Activated CD8-positive, alpha-beta memory T cell treated with anti-CD3 and anti-CD28 coated beads for 48 hours (primary cell): ENCODE measurements at regions not wholly inside any gene's neighbourhood (a gene's known extent, or its start where the extent isn't known, plus 50 kb on each side); places are given as distances from the start of the nearest gene placed in this dataset.
"Not testable (repeated sequence)": the region's sequence is repeated elsewhere in the genome, so short reads cannot be mapped to it uniquely, and the experiment has no call there.

ENCODE experiments used
- DNase-seq, 3 experiments: peaks; one replicate each; pipeline ENCODE4 v3.0.0-alpha.2; 2020; ENCODE audit warnings: low read depth in 2 of 3, low spot score in 2 of 3

DNA sequence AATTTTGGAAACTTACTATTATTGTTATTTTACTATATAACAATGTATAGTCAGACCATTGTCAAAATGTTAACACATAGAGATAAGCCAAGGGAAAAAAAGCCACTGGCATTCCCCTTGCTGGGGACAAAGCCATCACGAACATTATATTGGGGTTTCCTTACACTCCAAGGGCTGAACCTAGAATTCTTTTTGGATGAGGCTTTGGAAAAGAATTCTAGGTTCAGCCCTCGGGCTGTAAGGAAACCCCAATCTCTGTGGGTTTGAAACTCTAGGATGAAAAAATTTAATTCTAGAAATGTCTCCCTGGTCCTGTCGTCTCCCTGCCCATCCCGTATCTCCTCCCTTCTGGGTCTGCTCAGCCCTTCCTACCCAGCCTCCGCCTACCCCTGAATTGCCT is 67.0 kb upstream of the SMAD6 start:
- DNase-seq = no peak

DNA sequence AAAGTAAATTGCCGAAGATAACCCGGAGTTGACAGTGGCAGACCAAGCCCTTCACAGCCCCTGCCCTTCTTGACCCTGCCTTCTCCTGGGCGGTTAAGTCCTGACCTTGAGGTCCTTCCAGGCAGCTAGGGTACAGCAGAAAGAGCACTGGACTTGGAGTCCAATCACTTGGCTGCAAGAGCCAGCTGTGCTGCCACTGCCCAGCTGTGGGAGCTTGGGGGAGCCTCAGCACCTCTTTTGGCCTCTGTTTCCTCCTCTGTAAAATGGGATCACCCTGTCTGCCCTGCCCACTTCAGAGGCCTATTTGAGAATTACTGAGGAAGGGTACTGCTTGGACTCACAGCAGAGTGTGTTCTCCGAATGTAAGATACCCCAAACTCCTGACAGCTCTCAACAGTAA is 66.2 kb upstream of the SMAD6 start:
- no peak for DNase-seq

DNA sequence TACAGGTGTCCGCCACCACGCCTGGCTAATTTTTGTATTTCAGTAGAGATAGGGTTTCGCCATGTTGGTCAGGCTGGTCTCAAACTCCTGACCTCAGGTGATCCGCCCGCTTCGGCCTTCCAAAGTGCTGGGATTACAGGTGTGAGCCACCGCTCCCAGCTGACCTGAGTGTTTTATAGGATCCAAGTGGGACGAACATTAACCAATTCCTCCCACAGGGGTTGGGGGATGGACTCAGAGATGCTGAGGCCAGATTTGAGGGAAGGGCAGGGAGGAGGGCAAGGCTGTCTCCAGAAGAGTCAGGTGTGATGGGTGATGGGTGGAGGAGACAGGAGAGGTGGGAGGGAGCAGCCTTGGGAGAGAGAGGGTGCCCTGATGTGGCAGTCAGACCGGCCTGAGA is 65.0 kb upstream of the SMAD6 start:
- DNase-seq = not testable (repeated sequence)

DNA sequence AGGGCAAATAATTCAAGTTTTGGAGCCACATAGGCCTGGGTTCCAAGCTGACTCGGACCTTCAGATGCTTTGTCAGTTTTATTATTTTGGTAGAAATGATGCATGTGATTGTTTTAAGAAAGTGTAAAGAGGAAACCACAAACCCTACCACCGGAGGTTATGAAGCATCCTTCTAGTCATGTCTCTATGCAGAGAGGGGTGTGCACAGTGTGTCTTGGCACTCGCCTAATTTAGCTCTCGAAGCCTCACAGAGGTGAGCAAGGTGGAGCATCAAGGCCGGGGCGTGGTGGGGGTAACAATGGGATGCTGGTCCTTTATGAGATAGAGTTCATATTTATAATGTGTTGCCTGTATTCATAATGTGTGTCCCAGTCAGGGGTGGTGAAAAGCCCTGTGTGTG is 63.7 kb upstream of the SMAD6 start:
- no peak for DNase-seq

DNA sequence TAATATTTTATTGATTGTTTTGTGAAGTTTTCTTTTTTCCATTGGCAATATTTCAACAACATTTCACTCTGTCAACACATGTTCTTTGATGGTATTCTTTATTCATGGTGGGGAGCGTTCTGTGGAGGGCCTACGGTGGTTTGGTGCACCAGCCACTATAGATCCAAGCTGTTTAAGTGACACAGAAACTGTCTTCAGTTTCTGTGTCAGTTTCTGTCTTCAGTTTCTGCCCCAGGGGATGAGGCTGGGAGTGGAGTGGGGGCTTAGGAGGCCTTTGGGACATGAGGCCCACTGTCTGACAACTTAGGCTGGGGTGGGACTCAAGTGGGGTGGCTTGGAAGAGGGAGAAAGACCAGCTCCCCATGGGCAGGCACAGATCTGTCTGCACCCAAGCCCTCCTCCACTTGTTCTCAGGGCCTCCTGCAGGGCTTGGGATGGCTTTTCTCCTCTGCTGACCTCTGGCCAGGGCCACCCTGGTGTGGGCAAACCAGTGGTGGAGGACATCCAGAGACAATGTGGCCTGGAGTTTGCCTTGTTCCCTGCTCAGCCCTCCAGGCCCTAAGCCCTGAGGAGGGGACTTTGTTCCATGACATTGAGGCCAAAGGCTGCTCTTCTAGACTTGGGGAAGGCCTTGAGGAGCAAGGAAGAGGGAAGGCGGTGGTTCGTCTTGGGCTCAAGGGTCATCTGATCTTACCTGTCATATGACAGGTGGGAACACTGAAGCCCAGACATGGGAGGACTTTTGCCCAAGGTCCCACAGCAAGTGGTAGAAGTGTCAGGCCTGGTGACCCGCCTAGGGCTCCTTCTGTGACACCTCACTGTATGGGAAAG is 60.3 kb upstream of the SMAD6 start:
- DNase-seq = no peak

DNA sequence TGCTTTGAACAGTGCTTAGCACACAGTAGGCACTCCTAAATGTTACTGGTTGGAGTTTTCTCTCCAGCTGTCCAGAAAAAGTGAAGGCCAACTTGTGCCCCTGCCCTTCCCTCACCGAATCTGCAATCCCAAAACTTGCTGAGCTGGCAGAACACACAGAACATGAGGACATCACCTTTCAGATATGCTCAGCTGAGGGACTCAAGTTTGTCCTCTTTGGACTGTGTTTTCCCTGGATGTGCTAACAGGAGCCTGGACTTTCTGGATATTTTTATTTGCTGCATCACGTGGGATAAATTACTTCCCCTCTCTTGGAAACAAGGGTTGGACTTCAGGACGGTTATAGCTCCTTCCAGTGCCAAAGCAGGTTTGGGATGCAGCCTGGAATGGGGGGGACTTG is 59.5 kb upstream of the SMAD6 start:
- no peak for DNase-seq

DNA sequence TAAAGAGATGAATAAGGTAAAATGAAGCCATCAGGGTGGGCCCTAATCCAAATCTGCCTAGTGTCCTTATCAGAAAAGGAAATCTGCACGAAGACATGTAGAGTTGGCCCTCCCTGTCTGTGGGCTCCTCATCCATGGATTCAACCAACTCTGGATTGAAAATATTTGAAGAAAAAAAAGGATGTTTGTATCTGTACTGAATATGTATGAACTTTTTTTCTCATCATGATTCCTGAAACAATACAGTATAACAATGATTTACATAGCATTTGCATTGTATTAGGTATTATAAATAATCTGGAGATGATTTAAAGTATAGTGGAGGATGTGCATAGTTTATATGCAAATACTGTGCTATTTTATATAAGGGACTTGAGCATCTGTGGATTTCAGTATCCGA is 59.0 kb upstream of the SMAD6 start:
- no peak for DNase-seq

DNA sequence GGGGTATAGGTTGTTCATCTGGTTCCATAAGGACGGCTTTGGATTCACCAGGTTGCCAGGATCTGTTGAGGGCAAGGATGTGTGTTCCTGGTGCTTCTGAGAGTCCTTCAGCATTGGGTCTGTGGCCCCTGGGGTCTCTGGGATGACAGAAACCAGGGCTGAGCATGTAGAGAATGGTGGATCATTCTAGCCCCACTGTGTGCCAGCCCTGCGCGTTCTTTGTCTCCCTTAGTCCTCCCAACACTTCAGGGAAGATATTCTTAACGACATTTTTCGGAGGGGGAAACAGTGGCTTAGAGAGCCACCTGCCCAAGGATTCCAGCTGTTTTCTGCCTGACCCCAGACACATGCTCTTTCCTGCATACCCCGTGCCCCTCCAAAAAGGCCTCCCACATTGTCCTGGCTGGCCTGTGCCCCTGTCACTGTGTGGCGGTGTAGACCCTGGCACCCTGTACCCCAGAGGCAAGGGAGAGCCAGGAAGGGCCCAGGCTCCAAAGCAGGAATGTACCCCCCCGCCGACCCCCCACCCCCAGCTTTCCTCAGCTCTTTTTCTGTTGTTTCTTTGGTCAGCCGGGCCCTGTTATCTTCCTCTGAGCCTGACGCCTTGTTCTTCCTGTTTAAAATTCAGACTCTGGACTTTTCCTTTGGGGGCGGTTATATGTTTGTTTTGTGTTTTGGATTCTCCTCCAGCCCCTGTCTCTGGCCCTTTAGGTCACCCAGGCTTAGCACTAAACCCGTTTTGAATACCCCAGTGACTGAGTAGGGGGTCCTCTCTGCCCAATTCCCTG is 57.8 kb upstream of the SMAD6 start:
- DNase-seq = no peak

DNA sequence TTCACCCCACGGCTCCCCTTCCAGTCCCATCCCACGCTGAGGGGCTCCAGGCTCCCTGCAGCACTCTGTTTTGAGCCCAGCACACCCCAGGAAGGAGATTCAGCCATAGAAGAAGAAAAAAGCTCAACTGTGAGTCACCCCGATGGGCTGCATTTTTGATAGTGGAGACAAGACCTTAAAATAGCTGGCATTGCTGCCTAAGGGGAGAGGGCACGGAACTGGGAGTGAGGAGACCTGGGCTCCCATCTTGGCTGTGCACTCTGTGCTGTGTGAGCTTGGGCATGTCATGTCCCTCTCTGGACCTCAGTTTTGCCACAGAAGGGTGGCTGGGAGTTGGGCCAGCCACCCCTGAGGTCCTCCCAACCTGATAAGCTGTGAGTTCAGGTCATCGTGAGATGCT is 57.2 kb upstream of the SMAD6 start:
- no peak for DNase-seq

DNA sequence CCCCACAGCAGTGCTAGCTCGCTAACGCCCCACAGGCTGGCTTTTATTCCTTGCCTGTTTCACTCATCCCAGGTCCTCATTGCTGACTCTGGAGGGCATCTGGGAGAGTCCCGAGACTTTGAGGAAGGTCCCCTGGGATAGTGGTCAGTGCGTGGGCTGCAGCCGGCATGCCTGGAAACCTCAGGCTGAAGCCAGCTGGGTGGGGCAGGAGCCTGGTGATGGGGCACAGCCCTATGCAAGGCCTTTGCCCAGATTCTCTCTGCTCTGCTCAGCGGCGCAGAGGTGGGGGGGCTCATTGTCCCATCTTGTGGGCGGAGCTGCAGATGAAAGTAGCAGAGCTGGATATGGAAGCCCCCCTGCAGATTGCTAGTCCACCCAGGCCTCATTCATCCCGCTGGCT is 55.7 kb upstream of the SMAD6 start:
- DNase-seq = no peak

DNA sequence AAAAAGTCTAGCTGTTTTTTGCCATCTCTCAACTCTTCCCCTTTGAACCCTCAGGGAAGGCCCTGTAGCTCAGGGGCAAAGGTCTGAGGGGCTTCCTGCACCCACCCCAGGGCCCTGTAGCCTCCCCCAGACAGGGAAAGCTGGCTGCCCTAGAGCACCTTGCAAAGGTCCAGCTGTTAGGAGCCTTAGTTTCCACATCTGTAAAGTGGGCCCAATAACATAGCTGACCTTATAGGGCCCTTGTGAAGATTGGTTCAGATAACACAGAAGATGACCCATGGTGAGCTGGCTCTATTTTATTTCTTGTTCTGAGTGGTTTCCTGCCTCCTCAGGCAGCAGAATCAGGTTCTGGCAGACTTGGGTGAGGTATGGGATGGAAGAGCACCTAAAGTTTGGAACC is 55.2 kb upstream of the SMAD6 start:
- DNase-seq = no peak

DNA sequence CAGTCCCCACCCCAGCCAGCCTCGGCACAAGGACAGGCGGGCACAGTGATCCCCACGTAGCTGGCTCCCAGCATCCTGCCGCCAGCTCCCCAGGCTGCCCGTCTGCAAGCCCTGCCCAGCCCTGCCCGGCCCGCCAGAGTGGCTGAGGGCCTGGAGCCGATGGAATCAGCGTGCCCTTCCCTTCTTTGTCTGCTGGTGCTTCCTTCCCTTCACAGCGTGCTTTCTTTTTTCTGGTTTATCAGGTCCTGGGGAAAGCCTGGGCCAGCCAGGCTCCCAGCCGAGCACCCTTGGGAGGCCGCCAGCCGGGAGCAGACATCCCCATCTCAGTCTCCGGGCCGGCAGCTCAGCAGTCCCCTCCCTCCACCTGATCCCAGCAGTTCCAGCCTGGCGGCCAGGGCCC is 54.7 kb upstream of the SMAD6 start:
- no peak for DNase-seq

DNA sequence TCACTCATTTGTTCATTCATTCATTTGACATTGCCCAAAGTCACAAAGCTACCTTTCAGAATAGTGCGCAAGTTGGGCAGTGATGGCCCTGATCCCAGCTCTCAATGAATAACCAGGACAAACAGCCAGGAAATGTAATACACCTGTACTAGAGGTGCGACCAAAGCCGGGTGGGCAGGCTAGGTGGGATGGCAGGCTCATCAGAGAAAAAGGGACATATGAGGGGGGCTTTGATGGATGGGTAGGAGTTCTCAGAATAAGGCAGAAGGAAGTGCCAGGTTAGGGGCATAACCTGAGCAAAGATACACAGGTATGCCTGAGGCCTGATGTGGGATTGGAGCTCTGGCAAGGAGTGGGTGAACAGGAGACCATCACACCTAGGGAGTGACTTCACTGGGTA is 53.4 kb upstream of the SMAD6 start:
- no peak for DNase-seq

DNA sequence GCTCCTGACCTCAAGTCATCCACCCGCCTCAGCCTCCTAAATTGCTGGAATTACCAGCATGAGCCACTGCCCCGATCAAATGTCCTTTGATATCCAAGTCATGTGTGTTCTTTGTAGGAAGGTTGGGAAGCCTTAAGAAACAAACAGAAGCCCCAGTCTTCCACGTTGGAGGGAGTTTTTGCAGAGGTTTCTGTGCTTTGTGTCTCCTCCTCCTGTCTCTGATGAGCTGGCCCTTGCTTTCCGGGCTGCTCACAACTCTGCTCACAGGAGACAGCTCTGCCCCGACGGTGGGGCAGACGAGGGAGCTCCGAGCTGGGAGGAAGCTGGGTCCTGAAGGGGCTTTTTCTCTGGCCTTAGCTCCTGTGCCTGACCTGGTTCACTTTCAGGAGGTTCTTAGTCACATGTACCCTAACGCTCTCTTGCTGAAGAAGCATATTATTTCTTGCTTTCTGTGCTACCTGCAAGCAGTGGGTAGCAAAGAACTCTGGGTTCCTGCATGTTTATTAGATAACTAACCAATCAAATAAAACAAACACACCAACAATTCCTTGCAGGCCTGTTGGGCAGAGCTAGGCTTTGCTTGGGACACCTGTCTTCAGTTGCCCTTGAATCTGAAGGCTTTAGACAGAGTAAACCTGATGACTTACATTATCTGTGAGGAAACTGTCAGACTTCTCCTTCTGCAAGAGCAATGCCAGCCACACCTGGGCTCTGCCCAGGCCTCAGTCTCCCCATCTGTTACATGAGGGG is 52.6 kb upstream of the SMAD6 start:
- DNase-seq = no peak

DNA sequence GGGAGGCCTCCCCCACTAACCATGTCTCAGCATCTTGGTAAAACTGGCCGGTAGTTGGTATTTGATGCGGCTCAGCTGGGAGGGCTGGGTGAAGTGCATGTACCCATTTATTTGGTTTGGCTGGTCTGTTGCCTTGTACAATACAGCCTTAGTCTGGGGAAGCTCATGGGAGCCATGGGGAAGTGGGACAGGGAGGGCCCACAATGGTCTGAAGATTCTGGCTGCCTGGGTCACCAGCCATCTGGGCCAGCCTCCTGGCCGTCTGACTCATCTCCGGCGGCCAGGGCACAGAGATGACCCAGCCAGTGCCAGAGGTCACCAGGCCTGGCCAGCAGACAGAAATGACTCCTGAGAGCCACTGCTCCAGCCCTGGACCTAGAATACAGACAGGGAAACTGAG is 51.6 kb upstream of the SMAD6 start:
- no peak for DNase-seq

DNA sequence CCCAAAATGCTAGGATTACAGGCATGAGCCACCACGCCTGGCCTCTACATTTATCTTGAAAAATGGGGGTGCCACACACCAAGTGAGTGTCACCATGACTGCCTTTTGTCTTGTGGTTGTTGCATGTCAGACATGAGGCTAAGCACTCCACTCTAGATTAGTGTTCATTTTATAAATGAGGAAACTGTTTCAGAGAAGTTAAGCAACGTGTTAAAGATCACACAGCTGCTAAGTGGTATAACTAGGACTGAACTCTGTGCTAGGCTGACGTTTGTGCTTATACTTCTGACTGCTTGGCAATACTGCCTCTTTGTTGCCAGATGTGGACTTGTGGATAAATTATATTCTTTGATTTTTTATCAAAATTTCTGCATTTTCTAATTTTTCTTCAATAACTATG is 50.8 kb upstream of the SMAD6 start:
- DNase-seq = no peak

DNA sequence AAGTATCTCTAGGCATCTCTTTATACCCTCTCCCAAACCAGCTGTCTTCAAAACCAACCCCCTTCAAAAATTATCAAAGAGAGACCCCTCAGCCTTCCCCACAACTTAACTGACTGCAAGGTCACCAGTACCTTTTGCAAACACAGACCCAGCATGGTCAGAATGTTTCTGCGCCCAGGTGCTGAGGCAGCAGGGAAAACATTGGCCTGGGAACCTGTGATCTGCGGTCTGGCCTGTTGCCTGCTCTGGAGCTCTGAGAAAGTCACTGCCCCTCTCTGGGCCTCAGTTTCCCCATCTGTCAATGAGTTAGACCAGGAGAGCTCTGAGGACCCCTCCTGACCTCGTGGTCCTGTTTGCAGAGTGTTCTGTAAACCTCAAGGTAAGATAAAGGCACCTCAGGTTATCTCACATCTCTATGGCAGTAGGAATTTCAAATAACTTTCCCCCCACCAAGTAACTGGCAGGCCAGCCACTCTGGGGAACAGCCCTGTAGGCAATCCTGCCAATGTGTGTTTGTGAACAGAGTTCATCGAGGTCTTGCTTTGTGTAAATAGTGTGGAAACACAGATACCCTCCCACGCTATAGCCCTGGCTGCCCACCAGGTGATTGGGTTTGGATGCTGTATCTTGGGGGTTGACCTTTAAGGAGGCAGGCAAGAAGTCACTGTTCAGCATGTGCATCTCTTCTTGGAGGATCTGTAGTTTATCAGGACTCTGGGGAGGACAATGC is 50.0 kb upstream of the SMAD6 start:
- DNase-seq = no peak
